SK-N-SH (cell line): ENCODE measurements at regions not wholly inside any gene's neighbourhood (a gene's known extent, or its start where the extent isn't known, plus 50 kb on each side); places are given as distances from the start of the nearest gene placed in this dataset.

Source experiments
- CTCF ChIA-PET: fragments of 300-600, 350-600 bp; formaldehyde crosslinking; extraction: SDS; loops from one replicate; lab custom pipeline; 2021; lab: Yijun Ruan, JAX
- POLR2A ChIA-PET: fragments of 350-600 bp; sonication (Branson Sonifier 250); formaldehyde crosslinking; extraction: SDS; loops from one replicate; lab custom pipeline; 2020; ENCODE audit warnings: antibody characterized with exemption, inconsistent platforms; lab: Yijun Ruan, JAX
- DNase-seq: peaks from one replicate; pipeline ENCODE4 v3.0.0; 2012
- H2AFZ ChIP-seq: fragments of 200-600 bp; sonication (generic); 2 replicates; pipeline ENCODE4 v1.8.1; 2016; ENCODE audit warnings: antibody characterized with exemption, mild to moderate bottlenecking, low read depth
- H3F3A ChIP-seq: fragments of 200-600 bp; sonication (generic); replicated peaks from 2 replicates; pipeline ENCODE3; 2016; ENCODE audit warnings: antibody characterized with exemption, mild to moderate bottlenecking; ENCODE audit not compliant: insufficient read depth
- H3K27ac ChIP-seq, 2 experiments: fragments of 200-500 bp in 1 of 2; fragments of 200-600 bp in 1 of 2; sonication (Bioruptor generic) in 1 of 2; sonication (generic), shearing (Covaris generic) in 1 of 2; 2 replicates each; pipeline versions ENCODE4 v1.5.1 to v1.6.1; 2014 to 2016; ENCODE audit warnings: low read depth in 2 of 2, inconsistent platforms in 1 of 2, low read length in 1 of 2, mild to moderate bottlenecking in 1 of 2, mixed read lengths in 1 of 2
- H3K27me3 ChIP-seq: fragments of 200-600 bp; sonication (generic), shearing (Covaris generic); 2 replicates; pipeline ENCODE4 v1.6.1; 2016; ENCODE audit warnings: mixed run types; ENCODE audit not compliant: insufficient read depth
- H3K36me3 ChIP-seq, 2 experiments: fragments of 200-500 bp in 1 of 2; fragments of 200-600 bp in 1 of 2; sonication (Bioruptor generic) in 1 of 2; sonication (generic) in 1 of 2; replicated peaks in 1 of 2; 2 replicates each; pipeline versions ENCODE3 to v1.5.1; 2014 to 2016; ENCODE audit warnings: low read length in 1 of 2, mild to moderate bottlenecking in 1 of 2; ENCODE audit not compliant: insufficient read depth in 2 of 2, control insufficient read depth in 1 of 2
- H3K4me1 ChIP-seq, 2 experiments: fragments of 200-500 bp in 1 of 2; fragments of 200-600 bp in 1 of 2; sonication (Bioruptor generic) in 1 of 2; sonication (generic), shearing (Covaris generic) in 1 of 2; 2 replicates each; pipeline versions ENCODE4 v1.5.1 to v1.6.1; 2014 to 2016; ENCODE audit warnings: low read depth in 1 of 2, low read length in 1 of 2, mixed run types in 1 of 2; ENCODE audit not compliant: insufficient read depth in 2 of 2, control insufficient read depth in 1 of 2
- H3K4me2 ChIP-seq: fragments of 200-600 bp; sonication (generic), shearing (Covaris generic); 2 replicates; pipeline ENCODE4 v1.6.1; 2017; ENCODE audit warnings: mixed run types
- H3K4me3 ChIP-seq, 2 experiments: fragments of 200-500 bp in 1 of 2; fragments of 200-600 bp in 1 of 2; sonication (Bioruptor generic) in 1 of 2; sonication (generic), shearing (Covaris generic) in 1 of 2; 2 replicates each; pipeline versions ENCODE4 v1.5.1 to v1.8.1; 2014 to 2016; ENCODE audit warnings: low read depth in 2 of 2, inconsistent platforms in 1 of 2, low read length in 1 of 2, mild to moderate bottlenecking in 1 of 2, mixed read lengths in 1 of 2, moderate library complexity in 1 of 2
- H3K79me2 ChIP-seq: fragments of 200-600 bp; sonication (generic); 2 replicates; pipeline ENCODE4 v1.8.1; 2017; ENCODE audit warnings: mild to moderate bottlenecking; ENCODE audit not compliant: insufficient read depth
- H3K9ac ChIP-seq: fragments of 200-600 bp; sonication (generic); 2 replicates; pipeline ENCODE4 v1.6.1; 2017; ENCODE audit warnings: mixed run types
- H3K9me2 ChIP-seq: fragments of 200-600 bp; sonication (generic); 2 replicates; pipeline ENCODE4 v1.6.1; 2017; ENCODE audit warnings: mixed run types
- H3K9me3 ChIP-seq: fragments of 200-600 bp; sonication (generic); 2 replicates; pipeline ENCODE4 v1.6.1; 2017; ENCODE audit warnings: mixed run types, mild to moderate bottlenecking, moderate library complexity
- H4K20me1 ChIP-seq: fragments of 200-600 bp; sonication (generic); 2 replicates; pipeline ENCODE4 v1.6.1; 2017; ENCODE audit warnings: mild to moderate bottlenecking, mixed run types; ENCODE audit not compliant: insufficient read depth
- CHD2 ChIP-seq: fragments of 150-350 bp; IDR thresholded peaks from 2 replicates; pipeline ENCODE4 v1.6.1; 2018; ENCODE audit warnings: low read length; ENCODE audit not compliant: partially characterized antibody
- EP300 ChIP-seq, 2 experiments: IDR thresholded peaks; 2 replicates each; pipeline versions ENCODE4 v1.4.0 to v1.6.1; 2012; ENCODE audit warnings: borderline replicate concordance in 1 of 2, low read depth in 1 of 2, low read length in 1 of 2
- FOSL2 ChIP-seq: IDR thresholded peaks from 2 replicates; pipeline ENCODE4 v1.4.0; 2012; ENCODE audit warnings: low read depth, mild to moderate bottlenecking, moderate library complexity, borderline replicate concordance
- GATA2 ChIP-seq: sonication (generic); formaldehyde crosslinking; IDR thresholded peaks from 2 replicates; pipeline ENCODE4 v1.5.0; 2020; ENCODE audit warnings: mild to moderate bottlenecking, missing genetic modification reagents
- JUND ChIP-seq: IDR thresholded peaks from 2 replicates; pipeline ENCODE4 v1.4.0; 2012
- MXI1 ChIP-seq: IDR thresholded peaks from 2 replicates; pipeline ENCODE4 v1.6.1; 2012; ENCODE audit warnings: mild to moderate bottlenecking, low read depth, low read length, improper control_type of control experiment
- RAD21 ChIP-seq: IDR thresholded peaks from 2 replicates; pipeline ENCODE4 v1.6.1; 2012; ENCODE audit warnings: mild to moderate bottlenecking, low read length
- RCOR1 ChIP-seq: fragments of 150-350 bp; IDR thresholded peaks from 2 replicates; pipeline ENCODE4 v1.6.1; 2017; ENCODE audit warnings: antibody characterized with exemption, low read length
- RFX5 ChIP-seq: IDR thresholded peaks from 2 replicates; pipeline ENCODE4 v1.6.1; 2012; ENCODE audit warnings: mild to moderate bottlenecking, improper control_type of control experiment, low read length
- RXRA ChIP-seq: IDR thresholded peaks from 2 replicates; pipeline ENCODE4 v1.4.0; 2012; ENCODE audit warnings: low read depth, mild to moderate bottlenecking, borderline replicate concordance
- SIN3A ChIP-seq: IDR thresholded peaks from 2 replicates; pipeline ENCODE4 v1.6.1; 2012; ENCODE audit warnings: low read depth, mild to moderate bottlenecking, low read length, moderate library complexity, borderline replicate concordance
- SMC3 ChIP-seq: IDR thresholded peaks from 2 replicates; pipeline ENCODE4 v1.6.1; 2012; ENCODE audit warnings: low read depth, low read length, improper control_type of control experiment
- WGBS: methylation state at CpG from one replicate; pipeline ENCODE4 v1.1.6; 2017; ENCODE audit warnings: low lambda C conversion rate; 5-methylcytosine and 5-hydroxymethylcytosine counted together
- TF ChIP-seq, protein P1 (sequence below): IDR thresholded peaks from 2 replicates; pipeline ENCODE4; 2012
- TF ChIP-seq, protein P2 (sequence below): fragments of 150-350 bp; IDR thresholded peaks from 2 replicates; pipeline ENCODE4 v1.6.1; 2016; ENCODE audit warnings: mild to moderate bottlenecking, low read depth, low read length
- TF ChIP-seq, protein P3 (sequence below): IDR thresholded peaks from 2 replicates; pipeline ENCODE4 v1.6.1; 2012; ENCODE audit warnings: mild to moderate bottlenecking, low read depth, low read length, moderate library complexity

DNA sequence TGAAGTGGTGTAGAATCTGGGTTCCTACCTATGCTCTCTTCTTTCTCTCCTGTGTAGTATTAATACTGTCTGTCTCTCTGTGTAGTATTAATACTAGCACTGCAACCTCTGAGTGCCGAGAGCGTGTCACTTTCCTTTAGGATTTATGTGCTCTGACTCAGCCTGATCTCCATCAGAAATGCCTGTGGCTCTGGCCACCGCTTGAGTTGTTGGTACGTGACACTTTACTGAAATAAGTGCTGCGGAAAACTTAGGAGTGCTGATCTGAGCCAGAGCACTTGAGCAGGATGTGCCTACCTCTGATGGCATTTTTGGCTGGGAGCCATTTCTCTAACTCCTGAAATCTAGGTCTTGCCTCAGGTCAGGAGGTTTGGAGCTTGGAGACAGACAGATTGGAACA lies 807.4 kb downstream of the SQOR start:
- peak overlapping the region in 1 of 2 experiments; percentile 74; a peak in 2 of 4 replicates for H3K27ac ChIP-seq
- ChIA-PET POLR2A (no interaction called here), CTCF (interaction anchor here (0.6 to 0.7 kb wide), 2 partner anchors 107 to 130 kb away, joined by 3 read pairs; no protein-coding TSS in a partner anchor)
- peaks cover 16% of the 10 kb centered on the region for H3F3A ChIP-seq
- no peaks in the 10 kb centered on the region for H3K36me3 ChIP-seq
- H4K20me1 ChIP-seq: no peaks in the 10 kb centered on the region
- TF ChIP-seq RXRA (no peak), JUND (no peak), EP300 (IDR thresholded peaks at IDR 0.05; ENCODE audit: borderline replicate concordance in 1 of 2, low read depth in 1 of 2, low read length in 1 of 2) (no peak), RAD21 (no peak), FOSL2 (no peak), SMC3 (no peak), GATA2 (no peak), MXI1 (no peak), CHD2 (no peak), SIN3A (no peak), RCOR1 (no peak), RFX5 (no peak)
- TF ChIP-seq, protein P1, sequence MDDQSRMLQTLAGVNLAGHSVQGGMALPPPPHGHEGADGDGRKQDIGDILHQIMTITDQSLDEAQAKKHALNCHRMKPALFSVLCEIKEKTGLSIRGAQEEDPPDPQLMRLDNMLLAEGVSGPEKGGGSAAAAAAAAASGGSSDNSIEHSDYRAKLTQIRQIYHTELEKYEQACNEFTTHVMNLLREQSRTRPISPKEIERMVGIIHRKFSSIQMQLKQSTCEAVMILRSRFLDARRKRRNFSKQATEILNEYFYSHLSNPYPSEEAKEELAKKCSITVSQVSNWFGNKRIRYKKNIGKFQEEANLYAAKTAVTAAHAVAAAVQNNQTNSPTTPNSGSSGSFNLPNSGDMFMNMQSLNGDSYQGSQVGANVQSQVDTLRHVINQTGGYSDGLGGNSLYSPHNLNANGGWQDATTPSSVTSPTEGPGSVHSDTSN: no peak
- TF ChIP-seq, protein P2, sequence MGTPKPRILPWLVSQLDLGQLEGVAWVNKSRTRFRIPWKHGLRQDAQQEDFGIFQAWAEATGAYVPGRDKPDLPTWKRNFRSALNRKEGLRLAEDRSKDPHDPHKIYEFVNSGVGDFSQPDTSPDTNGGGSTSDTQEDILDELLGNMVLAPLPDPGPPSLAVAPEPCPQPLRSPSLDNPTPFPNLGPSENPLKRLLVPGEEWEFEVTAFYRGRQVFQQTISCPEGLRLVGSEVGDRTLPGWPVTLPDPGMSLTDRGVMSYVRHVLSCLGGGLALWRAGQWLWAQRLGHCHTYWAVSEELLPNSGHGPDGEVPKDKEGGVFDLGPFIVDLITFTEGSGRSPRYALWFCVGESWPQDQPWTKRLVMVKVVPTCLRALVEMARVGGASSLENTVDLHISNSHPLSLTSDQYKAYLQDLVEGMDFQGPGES: no peak
- TF ChIP-seq, protein P3, sequence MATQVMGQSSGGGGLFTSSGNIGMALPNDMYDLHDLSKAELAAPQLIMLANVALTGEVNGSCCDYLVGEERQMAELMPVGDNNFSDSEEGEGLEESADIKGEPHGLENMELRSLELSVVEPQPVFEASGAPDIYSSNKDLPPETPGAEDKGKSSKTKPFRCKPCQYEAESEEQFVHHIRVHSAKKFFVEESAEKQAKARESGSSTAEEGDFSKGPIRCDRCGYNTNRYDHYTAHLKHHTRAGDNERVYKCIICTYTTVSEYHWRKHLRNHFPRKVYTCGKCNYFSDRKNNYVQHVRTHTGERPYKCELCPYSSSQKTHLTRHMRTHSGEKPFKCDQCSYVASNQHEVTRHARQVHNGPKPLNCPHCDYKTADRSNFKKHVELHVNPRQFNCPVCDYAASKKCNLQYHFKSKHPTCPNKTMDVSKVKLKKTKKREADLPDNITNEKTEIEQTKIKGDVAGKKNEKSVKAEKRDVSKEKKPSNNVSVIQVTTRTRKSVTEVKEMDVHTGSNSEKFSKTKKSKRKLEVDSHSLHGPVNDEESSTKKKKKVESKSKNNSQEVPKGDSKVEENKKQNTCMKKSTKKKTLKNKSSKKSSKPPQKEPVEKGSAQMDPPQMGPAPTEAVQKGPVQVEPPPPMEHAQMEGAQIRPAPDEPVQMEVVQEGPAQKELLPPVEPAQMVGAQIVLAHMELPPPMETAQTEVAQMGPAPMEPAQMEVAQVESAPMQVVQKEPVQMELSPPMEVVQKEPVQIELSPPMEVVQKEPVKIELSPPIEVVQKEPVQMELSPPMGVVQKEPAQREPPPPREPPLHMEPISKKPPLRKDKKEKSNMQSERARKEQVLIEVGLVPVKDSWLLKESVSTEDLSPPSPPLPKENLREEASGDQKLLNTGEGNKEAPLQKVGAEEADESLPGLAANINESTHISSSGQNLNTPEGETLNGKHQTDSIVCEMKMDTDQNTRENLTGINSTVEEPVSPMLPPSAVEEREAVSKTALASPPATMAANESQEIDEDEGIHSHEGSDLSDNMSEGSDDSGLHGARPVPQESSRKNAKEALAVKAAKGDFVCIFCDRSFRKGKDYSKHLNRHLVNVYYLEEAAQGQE: no peak
- H3K9ac ChIP-seq: peak overlapping the region; percentile 26; the same call in 1 of the 2 replicates
- 2% methylated on average over 5 of the region's 5 CpGs for WGBS
- H2AFZ ChIP-seq: peak overlapping the region; percentile 9; the same call in 1 of the 2 replicates
- no peaks in the 10 kb centered on the region for H3K79me2 ChIP-seq
- H3K4me3 ChIP-seq: 0 out of 4 replicates have a peak overlapping the region, but pooled peaks of 1 of the 2 experiments have one; percentile 4
- no peaks in the 10 kb centered on the region for H3K27me3 ChIP-seq
- peaks cover 3 to 19% of the 10 kb centered on the region in 2 experiments; a peak in 2 of 4 replicates for H3K4me1 ChIP-seq
- no peaks in the 10 kb centered on the region for H3K9me3 ChIP-seq
- peak; percentile 1 for DNase-seq
- H3K4me2 ChIP-seq: peak overlapping the region; percentile 45
- no peaks in the 10 kb centered on the region for H3K9me2 ChIP-seq
